ENCODE measurements at regions not wholly inside any gene's neighbourhood (a gene's known extent, or its start where the extent isn't known, plus 50 kb on each side); places are given as distances from the start of the nearest gene placed in this dataset.
A peak's percentile ranks its signal among the peaks of the same experiment; 100 is the strongest.

DNA sequence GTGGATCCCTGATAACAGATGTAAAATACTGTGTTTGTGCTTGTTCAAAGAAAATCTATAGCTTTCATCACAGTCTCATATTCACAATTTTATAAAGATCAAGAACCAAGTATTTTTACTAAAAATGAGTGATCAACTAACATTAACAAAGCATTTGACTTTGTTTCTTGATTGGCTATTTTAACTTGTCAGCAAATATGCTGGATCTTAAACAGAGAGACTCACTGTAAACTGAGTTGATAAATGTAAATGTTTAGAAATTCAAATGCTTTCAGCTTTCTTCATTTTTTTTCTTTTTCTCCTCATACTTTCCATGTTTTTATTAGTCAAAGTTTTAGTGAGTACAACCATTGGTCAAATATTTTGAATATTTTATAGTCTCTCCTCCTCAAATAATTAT, 923.0 kb upstream of the NR2F2 start:
- intact Hi-C loops (cut with DNase I), result no loop called here
- no peak for DNase-seq

DNA sequence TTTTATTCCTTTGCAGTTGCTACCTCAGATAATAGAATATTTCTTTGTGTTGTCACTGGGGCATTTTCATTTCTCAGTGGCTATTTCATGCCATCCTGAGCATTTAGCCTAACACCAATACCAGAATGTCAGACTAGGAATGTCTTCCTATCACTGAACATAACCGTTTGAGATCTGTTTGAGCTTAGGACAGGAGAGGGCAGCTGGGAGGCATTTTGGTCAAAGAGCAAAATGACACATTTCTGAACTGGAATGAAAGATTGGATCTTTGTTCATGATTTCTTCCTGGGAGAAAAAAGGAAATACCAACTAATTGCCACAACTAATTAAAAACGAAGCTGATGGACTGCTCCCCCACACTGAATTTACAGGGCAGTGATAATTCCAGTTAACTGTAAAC, 921.3 kb upstream of the NR2F2 start:
- intact Hi-C loops (cut with DNase I), result no loop called here
- DNase-seq (no peak), ATAC-seq (no peak)

More for the DNA sequence above, 923.0 kb upstream of the NR2F2 start:
- no peak for ATAC-seq

DNA sequence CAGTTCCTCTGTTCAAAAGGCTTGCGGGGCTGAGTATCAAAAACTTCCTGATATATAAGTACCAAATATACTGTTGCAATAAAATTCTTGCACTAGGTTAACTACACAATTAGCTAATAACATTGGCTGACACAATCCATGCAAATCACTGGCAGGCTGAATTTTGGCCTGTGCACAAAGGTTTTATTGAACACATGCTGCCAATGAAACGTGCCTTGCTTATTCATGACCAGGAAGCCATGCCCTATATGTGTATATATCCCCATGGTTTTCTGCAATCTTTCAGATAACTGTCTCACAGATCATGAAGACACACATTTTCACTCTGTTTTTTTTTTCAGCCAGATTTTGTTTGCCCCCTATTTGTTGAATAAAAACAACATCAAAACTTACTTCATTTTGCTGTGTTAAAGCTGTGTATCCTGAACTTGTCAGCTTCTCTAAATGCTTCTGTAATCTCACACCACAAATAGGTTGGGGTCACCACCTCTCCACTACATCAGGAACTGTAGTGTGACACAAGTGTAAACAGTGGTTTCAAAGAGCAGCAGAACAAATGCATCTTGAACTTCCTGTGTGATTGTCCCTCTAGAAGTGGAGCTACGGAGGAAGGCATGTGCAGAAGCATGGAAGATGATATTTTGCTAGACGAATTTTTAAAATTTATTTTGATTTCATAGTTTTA, 920.7 kb upstream of the NR2F2 start:
- ATAC-seq, result no peak
- DNase-seq, result no peak
- intact Hi-C loops (cut with DNase I), result no loop called here

DNA sequence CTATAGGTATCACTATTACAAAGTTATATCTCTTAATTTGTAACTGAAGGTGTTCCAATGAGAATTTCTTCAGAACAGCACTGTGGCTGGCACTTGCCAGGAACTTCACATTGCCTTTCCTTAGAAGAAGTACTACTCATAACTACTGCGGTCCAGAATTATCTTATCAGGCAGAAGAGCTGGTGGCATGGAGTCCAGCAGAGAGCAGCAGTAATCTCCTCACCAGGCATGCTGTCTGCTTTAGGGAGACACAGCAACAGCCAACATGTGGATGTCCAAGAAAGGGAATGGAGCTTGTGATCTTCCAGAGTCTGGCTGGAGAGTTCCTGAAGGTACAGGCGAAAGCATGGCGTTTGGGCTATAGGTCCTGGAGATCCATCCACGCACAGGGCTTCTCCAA, 919.7 kb upstream of the NR2F2 start:
- intact Hi-C loops (cut with DNase I), result no loop called here
- peak; percentile 61 to 71 for ATAC-seq

DNA sequence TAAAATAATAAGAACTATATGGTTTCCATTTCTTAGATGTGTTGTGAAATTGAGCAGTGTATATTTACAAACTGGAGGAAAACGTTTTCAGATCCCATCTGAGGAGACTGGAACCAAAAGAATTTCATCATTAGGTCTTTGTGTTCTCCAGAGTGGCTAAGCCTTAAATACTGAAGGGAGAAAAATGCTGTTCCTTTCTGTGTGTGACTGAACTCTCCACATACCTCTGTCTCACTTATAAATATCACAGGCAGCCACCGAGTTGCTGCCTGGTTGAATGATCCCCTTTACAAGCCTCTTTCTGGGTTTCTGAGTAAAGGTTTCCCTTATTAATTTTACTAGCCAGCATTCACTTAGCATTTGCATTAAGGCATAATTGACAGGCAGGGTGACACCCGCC, 913.9 kb upstream of the NR2F2 start:
- ATAC-seq, result no peak
- intact Hi-C loops (cut with DNase I), result no loop called here

More for the DNA sequence above, 919.7 kb upstream of the NR2F2 start:
- DNase-seq, result no peak

DNA sequence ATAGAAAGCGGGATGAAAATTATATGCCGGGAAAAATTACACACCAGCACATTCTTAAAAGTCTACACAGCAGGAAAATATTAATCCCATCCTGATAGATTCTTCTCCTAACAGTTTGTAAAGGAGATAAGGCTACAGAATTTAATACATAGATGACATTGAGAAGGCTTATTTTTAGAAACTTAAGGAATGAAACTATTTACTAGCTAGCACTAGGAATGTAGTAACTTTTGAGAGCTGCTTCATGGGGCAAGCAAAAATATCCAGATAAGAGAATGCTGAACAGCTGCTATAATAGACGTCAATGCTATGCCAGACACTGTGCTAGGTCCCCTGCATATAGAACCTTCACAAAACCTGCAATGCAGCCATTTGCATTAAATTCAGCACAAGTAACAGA, 912.7 kb upstream of the NR2F2 start:
- ATAC-seq, result no peak
- DNase-seq, result no peak
- intact Hi-C loops (cut with DNase I), result no loop called here

More for the DNA sequence above, 913.9 kb upstream of the NR2F2 start:
- no peak for DNase-seq

DNA sequence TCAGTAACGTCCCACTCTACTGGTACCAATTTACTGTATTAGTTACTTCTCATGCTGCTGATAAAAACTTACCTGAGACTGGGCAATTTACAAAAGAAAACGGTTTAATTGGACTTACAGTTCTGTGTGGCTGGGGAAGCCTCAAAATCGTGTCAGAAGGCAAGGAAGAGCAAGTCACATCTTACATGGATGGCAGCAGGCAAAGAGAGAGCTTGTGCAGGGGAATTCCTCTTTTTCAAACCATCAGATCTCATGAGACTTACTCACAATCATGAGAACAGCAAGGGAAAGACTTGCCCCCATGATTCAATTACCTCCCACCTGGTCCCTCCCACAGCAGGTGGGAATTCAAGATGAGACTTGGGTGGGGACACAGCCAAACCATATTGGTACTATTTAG, 908.2 kb upstream of the NR2F2 start:
- intact Hi-C loops (cut with DNase I), result no loop called here
- ATAC-seq, result no peak
- no peak for DNase-seq

DNA sequence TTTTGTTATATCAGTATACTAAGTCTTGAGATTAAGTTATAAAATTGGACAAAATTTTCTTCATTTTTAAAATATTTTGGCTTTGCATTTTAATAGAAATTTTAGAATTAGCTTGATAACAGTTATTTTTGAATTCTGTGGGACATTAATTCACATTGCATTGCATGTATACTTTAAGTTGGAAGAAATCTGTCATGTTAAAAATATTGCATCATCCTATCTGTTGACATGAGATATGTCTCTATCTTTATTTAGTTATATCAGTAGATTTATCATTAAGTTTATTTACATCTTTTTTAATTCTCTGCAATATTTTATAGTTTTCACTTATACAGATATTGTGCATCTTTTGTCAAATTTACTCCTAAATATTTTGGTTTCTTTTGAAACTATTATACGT, 904.6 kb upstream of the NR2F2 start:
- ATAC-seq (no peak), DNase-seq (no peak)
- intact Hi-C loops (cut with DNase I), result no loop called here

DNA sequence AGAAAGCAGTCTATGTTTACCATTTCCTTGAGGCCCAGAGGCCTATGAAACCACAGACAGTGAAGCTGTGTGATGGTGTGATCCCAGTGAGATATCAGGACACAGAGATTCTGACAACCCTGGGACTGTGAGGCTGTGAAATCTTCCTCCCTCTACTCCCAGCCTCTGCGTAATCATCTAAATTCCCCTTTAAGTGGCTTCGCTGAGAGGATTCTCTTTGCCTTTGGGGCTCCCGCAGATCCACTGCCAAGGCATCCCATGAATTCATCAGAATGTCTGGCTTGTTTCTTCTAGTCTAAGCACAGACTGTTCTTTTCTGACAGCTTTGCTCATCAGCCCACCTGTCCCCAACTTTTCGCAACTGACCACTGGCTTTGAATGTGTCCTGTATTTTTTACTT, 901.2 kb upstream of the NR2F2 start:
- no peak for DNase-seq
- ATAC-seq, result peak in 1 of 2 donors; percentile 54
- intact Hi-C loops (cut with DNase I), result no loop called here

DNA sequence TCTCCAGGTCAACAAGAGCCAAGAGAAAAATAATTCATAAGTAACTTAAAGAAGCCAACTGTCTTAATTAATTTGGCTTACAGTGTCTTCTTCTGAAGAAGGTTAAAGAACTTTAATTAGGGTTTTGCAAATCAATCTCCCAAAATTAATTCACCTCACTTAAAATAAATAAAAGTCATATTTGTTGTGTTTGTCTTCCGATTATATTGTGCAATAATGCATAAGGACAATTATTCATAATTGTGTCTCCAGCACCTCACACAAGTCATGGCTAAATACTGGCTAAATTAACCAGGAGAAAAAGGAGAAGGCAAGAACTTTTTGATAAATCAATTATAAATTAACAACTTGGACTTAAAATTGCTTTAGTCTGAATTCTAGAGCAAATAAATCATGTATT, 899.0 kb upstream of the NR2F2 start:
- DNase-seq, result no peak
- intact Hi-C loops (cut with DNase I), result no loop called here
- no peak for ATAC-seq

DNA sequence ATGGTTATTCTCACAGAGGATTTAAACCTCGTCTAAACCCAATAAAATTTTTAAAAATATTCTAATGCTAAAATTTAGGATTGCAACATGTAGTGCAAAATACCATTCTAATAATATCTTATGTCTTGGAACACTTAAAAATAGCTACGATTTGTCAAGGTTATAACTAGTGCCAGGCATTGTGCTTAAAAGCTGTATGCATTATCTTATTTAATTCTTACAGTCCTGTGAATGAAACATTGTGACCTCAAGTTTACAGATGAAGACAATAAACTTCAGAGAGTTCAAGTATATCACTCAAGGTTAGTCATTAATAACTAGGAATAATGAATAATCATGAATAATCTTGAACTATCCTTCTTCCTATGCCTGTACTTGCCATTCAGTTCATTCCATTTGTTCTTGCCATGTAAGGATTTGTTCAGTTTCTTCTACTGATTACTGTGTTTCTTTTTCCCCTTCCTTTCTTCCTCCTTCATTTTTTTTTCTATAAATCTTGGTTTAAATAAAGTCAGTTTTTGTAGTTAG, 897.6 kb upstream of the NR2F2 start:
- intact Hi-C loops (cut with DNase I), result no loop called here
- DNase-seq, result no peak
- no peak for ATAC-seq

DNA sequence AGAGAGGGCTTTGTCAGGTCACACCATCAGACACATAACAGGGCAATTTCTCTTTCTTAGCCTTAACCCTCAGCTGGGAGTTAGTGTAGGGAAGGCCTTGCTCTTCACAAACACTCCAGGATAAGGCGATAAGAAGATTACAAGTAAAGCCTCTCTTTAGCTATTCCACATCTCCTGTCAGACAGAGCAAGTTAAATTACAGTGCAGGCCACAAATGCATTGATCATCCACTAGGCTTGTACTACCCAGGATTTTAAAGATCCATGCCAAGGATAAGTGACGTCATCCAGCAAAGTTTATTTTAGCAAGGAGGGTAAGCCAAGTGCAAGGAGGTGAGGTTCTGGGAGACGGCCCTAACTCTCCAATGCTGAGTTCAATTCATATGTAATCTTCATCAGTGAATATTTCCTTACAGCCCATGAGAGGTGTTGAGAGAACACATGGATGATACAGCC, 890.6 kb upstream of the NR2F2 start:
- DNase-seq (no peak), ATAC-seq (peak in 1 of 2 donors; percentile 3)
- intact Hi-C loops (cut with DNase I), result no loop called here

DNA sequence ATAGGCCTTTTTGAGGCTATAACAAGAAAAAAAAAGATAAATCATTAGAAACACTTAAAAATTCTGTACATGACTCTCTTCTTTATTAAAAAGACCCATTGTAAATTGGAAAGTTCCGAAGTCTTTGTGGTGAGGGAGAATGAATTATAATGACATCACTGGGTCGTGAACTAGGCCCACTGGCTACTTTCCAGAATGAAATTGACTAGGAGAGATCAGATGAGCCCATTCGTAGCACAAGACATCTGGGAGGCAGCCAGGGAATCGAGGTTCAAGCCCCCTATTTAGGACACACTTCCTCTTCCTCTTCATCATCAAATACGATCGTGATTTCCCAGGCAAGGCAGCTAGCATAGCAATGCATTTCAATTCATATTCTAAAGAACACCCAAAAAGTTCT, 889.8 kb upstream of the NR2F2 start:
- intact Hi-C loops (cut with DNase I), result no loop called here
- DNase-seq (peak; percentile 32), ATAC-seq (peak; percentile 14 to 34)

DNA sequence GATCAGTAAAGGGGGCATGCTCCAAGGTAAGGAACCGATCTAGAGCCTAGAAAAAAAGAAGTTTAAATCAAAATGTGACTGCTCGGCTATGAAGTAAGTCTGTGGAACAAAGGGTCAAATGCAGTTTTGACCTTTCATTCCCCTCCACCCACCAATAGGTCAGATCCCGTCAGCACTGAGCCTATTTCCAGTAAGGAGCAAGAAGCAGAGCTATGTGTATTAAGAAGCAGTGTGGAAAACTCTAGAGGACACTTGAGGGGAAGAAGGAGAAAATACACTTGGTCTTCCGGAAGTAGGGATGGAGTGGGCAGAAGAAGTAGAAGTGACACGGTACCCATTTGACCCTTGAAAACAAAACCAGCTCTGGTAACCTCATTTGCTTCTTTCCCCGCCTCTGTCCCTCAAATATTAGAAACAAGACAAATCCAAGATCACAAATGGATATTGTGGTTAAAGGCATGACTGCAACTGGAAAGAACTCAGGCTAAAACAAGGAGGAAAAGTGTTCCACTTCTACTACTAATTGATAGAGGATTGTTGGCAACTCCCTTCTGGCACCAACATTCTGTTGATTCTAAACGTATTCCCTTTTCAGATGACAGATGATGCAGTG, 888.3 kb upstream of the NR2F2 start:
- intact Hi-C loops (cut with DNase I), result no loop called here
- DNase-seq, result no peak
- ATAC-seq, result peak; percentile 38 to 53

DNA sequence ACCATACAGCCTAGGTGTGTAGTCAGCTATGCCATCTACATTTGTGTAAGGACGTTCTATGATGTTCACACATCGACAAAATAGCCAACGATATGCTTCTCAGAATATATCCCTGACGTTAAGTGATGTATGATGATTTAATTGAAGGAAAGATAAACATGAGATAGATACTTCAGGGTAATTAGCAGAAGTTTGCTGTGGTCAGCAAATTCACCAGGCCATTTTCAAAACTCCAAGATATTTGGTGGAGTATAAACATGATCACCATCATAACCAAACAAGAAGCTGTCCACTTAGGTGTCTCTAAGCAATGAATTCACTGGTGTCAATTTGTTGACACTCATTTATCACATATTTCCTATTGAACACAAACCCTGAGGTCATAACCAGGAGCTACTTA, 885.6 kb upstream of the NR2F2 start:
- intact Hi-C loops (cut with DNase I), result no loop called here
- DNase-seq, result no peak
- ATAC-seq, result no peak

DNA sequence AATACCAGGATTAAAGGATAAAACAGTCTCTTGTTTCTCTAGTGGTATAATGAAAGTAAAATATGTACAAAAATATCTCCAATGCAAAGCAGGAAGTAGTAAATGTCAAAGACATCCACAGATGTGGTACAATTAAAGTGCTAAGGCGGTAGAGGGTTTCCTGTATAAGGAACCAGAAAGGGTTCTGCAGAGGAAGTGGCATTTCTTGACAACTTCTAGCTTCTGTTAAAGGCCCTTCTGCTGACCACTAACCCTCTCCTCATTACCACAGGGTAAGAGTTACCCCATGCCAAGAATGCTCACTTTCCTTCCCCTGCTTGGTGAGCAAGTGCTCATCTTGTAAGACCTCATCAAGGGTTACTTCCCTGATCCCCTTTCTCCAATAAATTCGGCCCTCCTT, 883.6 kb upstream of the NR2F2 start:
- intact Hi-C loops (cut with DNase I), result no loop called here
- peak in 1 of 2 donors; percentile 50 for ATAC-seq

DNA sequence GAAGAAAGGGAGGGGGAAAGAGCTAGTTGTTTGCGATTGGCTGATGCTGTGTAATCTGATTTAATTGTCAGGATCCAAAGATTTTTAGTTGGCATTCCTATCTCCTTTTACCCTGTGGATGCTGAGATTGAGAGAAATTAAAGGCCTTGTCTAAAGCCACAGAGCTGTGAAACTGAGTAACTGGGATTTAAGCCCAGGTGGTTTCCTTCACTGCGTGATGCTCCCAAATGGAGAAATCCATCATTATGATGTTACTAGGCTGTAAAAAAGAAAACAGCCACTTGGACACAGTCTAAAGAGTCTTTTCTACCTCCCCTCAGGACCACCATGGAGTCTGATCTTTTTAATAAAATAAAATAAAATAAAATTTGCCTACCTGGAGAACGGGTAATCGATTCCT, 883.0 kb upstream of the NR2F2 start:
- ATAC-seq, result no peak
- intact Hi-C loops (cut with DNase I), result no loop called here
- DNase-seq, result no peak

More for the DNA sequence above, 883.6 kb upstream of the NR2F2 start:
- DNase-seq, result no peak

DNA sequence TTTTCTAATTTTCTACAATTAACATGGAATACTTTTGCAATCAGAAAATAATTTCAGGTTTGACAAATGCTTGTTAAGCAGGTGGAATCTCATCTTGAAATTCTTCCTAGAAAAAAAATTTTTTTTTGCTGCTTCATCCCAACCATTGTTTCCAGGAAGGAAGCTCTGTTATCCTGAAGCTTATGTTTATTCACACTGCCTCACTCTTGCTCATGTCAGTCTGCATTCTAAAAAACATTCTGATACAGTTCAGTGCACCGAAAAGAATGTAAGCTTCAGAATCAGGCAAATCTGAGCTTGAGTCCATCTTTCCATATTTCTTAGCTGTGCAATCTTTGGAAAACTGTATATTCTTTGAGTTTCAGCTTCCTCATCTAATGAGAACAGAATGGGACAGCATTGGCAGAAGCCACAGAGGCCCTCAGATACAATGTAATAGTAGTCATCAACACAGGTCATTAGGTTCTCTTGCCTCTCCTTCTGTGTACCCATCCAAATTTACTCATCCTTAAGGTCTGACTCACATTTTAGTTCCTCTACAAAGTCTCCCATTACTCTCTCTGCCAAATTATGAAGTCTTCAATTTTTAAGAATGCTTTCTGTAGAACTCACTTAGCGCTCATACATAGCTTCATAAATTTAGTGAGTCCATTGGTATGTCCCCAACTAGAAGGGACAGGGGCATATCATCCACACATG, 881.8 kb upstream of the NR2F2 start:
- no peak for ATAC-seq
- intact Hi-C loops (cut with DNase I), result no loop called here
- DNase-seq, result no peak

DNA sequence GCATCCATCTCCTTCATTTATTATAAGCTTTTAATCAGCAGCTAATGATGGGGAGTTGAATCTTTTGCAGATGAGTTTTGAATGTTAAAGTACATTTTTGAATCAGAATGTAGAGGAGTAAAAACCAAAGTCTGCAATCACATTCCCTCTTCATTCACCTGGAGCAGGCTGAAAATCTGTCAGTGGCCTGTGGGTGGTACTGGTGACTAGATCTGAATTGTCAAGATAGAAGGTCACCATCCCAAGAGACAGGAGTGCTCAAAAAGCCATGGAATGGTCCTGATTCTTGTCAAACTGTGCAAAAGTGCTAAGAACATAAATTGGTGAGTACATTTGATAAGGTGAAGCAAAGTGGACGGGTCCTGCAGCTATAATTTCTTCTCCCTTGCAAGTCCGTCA, 881.3 kb upstream of the NR2F2 start:
- ATAC-seq (no peak), DNase-seq (no peak)
- intact Hi-C loops (cut with DNase I), result no loop called here

DNA sequence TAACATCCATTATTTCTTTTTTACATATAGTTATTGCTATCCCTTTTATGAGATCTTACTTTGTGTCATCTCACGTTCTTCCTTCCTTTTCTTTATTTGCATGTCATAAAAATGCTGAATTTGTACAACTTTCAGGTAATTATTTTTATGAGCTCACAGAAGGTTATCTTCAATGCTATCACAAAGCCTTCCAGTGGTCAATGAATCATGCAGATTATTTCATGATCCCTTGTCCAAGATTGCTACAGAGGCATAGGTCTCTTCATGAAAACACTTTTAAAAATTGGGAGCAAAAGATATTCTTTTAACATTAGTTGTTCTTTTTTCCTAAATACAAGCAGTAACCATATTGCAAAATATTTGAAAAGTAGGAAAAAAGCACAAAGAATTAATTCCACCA, 880.1 kb upstream of the NR2F2 start:
- DNase-seq, result no peak
- no peak for ATAC-seq
- intact Hi-C loops (cut with DNase I), result no loop called here

Measured in left cardiac atrium (tissue), 4 donors.